ENCODE measurements at regions not wholly inside any gene's neighbourhood (a gene's known extent, or its start where the extent isn't known, plus 50 kb on each side); places are given as distances from the start of the nearest gene placed in this dataset.
A peak's percentile ranks its signal among the peaks of the same experiment; 100 is the strongest.

DNA sequence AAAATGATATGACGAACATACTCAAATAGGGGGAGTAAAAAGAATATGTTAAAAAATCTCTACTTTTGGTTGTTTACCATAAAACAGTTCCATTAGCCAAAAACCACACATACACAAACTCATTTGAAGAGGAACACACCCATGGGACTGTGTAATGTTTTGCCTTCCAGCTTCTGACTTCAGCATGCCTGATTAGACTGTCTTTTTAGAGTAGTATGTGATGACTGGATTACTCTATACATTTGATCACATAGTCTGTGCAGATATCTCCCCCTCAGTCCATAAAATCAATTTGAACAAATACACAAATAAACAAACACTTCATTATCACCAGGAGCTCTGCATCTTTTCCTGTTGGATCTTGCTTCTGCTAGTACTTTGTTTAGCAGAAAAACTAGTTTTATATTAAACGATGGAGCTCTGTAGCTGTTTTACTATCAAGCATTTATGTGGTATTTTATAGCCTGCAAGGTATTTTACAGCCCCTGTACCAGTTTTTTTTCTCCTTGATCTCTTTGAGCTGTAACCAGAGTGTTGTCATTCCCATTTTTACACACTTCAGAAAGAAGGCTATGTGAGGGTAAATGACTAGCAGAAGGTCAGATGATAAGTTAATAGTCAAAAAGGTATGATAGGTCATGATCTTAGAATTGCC, 866.5 kb upstream of the MAP3K7 start:
- ATAC-seq (0 out of 3 replicates have a peak, but pooled peaks have one; percentile 27), FAIRE-seq (no peak), DNase-seq (ENCODE audit: low read depth, low spot score) (no peak)
- Histone ChIP-seq H3K4me1 (ENCODE audit: control insufficient read depth, insufficient read depth, low read length) (no peaks in the 10 kb centered on the region), H3K9me3 (replicated peaks; ENCODE audit: control insufficient read depth, insufficient read depth, low read length) (no peaks in the 10 kb centered on the region), H4K20me1 (ENCODE audit: control insufficient read depth, insufficient read depth) (no peaks in the 10 kb centered on the region), H3K4me3 (no peak overlapping the region), H3K4me2 (ENCODE audit: control insufficient read depth, insufficient read depth) (no peak overlapping the region), H3K27ac (ENCODE audit: control insufficient read depth, insufficient read depth) (no peak overlapping the region), H3K27me3 (replicated peaks in 1 of 2; ENCODE audit: control insufficient read depth in 2 of 2, insufficient read depth in 2 of 2, low read length in 1 of 2) (no peaks in the 10 kb centered on the region), H3K79me2 (ENCODE audit: control insufficient read depth, insufficient read depth, low read length) (no peaks in the 10 kb centered on the region), H3K9ac (ENCODE audit: control insufficient read depth, insufficient read depth, low read length) (no peak overlapping the region), H2AFZ (ENCODE audit: control insufficient read depth, low read depth, low read length) (no peak overlapping the region), H3K36me3 (ENCODE audit: control insufficient read depth in 2 of 2, insufficient read depth in 2 of 2, low read length in 1 of 2) (no peaks in the 10 kb centered on the region)
- BruUV-seq (replicated peaks) = no TSS peak
- ChIA-PET CTCF (interaction anchor here (0.6 to 1.2 kb wide), 5 partner anchors 9 to 531 kb away, joined by 3 to 9 read pairs (median 3); no protein-coding TSS in a partner anchor), SMC1A (ENCODE audit: uncharacterized antibody, unreplicated experiment) (interaction anchor here (0.9 to 4.7 kb wide), 7 partner anchors 10 to 32 kb away, joined by 3 to 33 read pairs (median 9); no protein-coding TSS in a partner anchor), RAD21 (ENCODE audit: unreplicated experiment) (interaction anchor here (0.9 to 1.3 kb wide), 6 partner anchors 9 to 123 kb away, joined by 3 to 6 read pairs (median 4); no protein-coding TSS in a partner anchor), POLR2A (interaction anchor here (0.9 to 1.3 kb wide), 5 partner anchors 9 to 22 kb away, joined by 3 to 5 read pairs (median 4); no protein-coding TSS in a partner anchor)
- in situ Hi-C loops (cut with MboI) (no loop called here), intact Hi-C loops (cut with micrococcal nuclease; ENCODE audit: unreplicated experiment) (no loop called here)
- 2% methylated on average over 2 of the region's 2 CpGs for WGBS (ENCODE audit: insufficient coverage, insufficient replicate concordance, low lambda C conversion rate, missing lambda C conversion rate)
- TF ChIP-seq SUPT20H (IDR thresholded peaks at IDR 0.05; ENCODE audit: borderline replicate concordance, control insufficient read depth, low read depth, low read length) = no peak
- TF ChIP-seq RAD51 (IDR thresholded peaks at IDR 0.05) = no peak
- TF ChIP-seq IRF5 (IDR thresholded peaks at IDR 0.05; ENCODE audit: borderline replicate concordance) = no peak

- Histone ChIP-seq H3K36me3 (ENCODE audit: control insufficient read depth in 2 of 2, insufficient read depth in 2 of 2, low read length in 1 of 2) (no peaks in the 10 kb centered on the region), H3K4me2 (ENCODE audit: control insufficient read depth, insufficient read depth) (no peak overlapping the region), H3K27ac (ENCODE audit: control insufficient read depth, insufficient read depth) (no peak overlapping the region), H3K4me3 (no peak overlapping the region), H3K9me3 (replicated peaks; ENCODE audit: control insufficient read depth, insufficient read depth, low read length) (no peaks in the 10 kb centered on the region), H3K4me1 (ENCODE audit: control insufficient read depth, insufficient read depth, low read length) (no peaks in the 10 kb centered on the region; the same call in 1 of the 2 replicates), H3K9ac (ENCODE audit: control insufficient read depth, insufficient read depth, low read length) (no peak overlapping the region), H3K79me2 (ENCODE audit: control insufficient read depth, insufficient read depth, low read length) (no peaks in the 10 kb centered on the region), H3K27me3 (replicated peaks in 1 of 2; ENCODE audit: control insufficient read depth in 2 of 2, insufficient read depth in 2 of 2, low read length in 1 of 2) (no peaks in the 10 kb centered on the region), H2AFZ (ENCODE audit: control insufficient read depth, low read depth, low read length) (no peak overlapping the region), H4K20me1 (ENCODE audit: control insufficient read depth, insufficient read depth) (no peaks in the 10 kb centered on the region)
- BruUV-seq (replicated peaks) = no TSS peak
- SMC1A ChIA-PET (ENCODE audit: uncharacterized antibody, unreplicated experiment) = no interaction called here
- ATAC-seq (no peak), DNase-seq (ENCODE audit: low read depth, low spot score) (no peak), FAIRE-seq (no peak)
- POLR2A ChIA-PET = no interaction called here
- whole genome bisulfite sequencing (ENCODE audit: insufficient coverage, insufficient replicate concordance, low lambda C conversion rate, missing lambda C conversion rate) = 87% methylated on average over 4 of the region's 4 CpGs
- in situ Hi-C loops (cut with MboI) = no loop called here
- TF ChIP-seq YY1 (IDR thresholded peaks at IDR 0.05; ENCODE audit: low read depth, low read length) = no peak
- intact Hi-C loops (cut with micrococcal nuclease; ENCODE audit: unreplicated experiment) = no loop called here
- RAD21 ChIA-PET (ENCODE audit: unreplicated experiment) = no interaction called here
- CTCF ChIA-PET = no interaction called here
These were observed 862.7 kb upstream of the MAP3K7 start for GRCh38 chr6:91449539-91449938.

Data from GM12878 (cell line).